Neural cell (in vitro differentiated cells): ENCODE measurements at regions not wholly inside any gene's neighbourhood (a gene's known extent, or its start where the extent isn't known, plus 50 kb on each side); places are given as distances from the start of the nearest gene placed in this dataset.

Source experiments
- H2AFZ ChIP-seq: fragments of 200-600, 300-800 bp; sonication (generic), shearing (Covaris generic); 2 replicates; pipeline ENCODE4 v1.6.0; 2014; ENCODE audit warnings: low read depth, mild to moderate bottlenecking, antibody characterized with exemption, low read length, moderate library complexity
- H3F3A ChIP-seq: fragments of 200-600 bp; shearing (Covaris generic); 2 replicates; pipeline ENCODE4 v1.6.1; 2016; ENCODE audit warnings: mild to moderate bottlenecking, moderate library complexity, mixed read lengths, antibody characterized with exemption, low read length; ENCODE audit not compliant: insufficient read depth, poor library complexity, severe bottlenecking
- H3K27ac ChIP-seq: fragments of 200-600, 300-800 bp; sonication (generic), shearing (Covaris generic); 2 replicates; pipeline ENCODE4 v1.5.1; 2014; ENCODE audit warnings: mild to moderate bottlenecking, low read length, moderate library complexity
- H3K27me3 ChIP-seq: fragments of 300-800, 200-600 bp; sonication (generic), shearing (Covaris generic); 2 replicates; pipeline ENCODE4 v1.6.0; 2014; ENCODE audit warnings: mild to moderate bottlenecking, low read depth, low read length, moderate library complexity; ENCODE audit not compliant: insufficient read depth
- H3K36me3 ChIP-seq: fragments of 300-800, 200-600 bp; sonication (generic), shearing (Covaris generic); 2 replicates; pipeline ENCODE4 v1.5.1; 2014; ENCODE audit warnings: mild to moderate bottlenecking, antibody characterized with exemption, low read length, moderate library complexity; ENCODE audit not compliant: insufficient read depth
- H3K4me2 ChIP-seq: fragments of 300-800, 200-600 bp; sonication (generic), shearing (Covaris generic); 2 replicates; pipeline ENCODE4 v1.6.0; 2014; ENCODE audit warnings: mild to moderate bottlenecking, low read length
- H3K4me3 ChIP-seq: fragments of 300-800, 200-600 bp; sonication (generic), shearing (Covaris generic); 2 replicates; pipeline ENCODE4 v1.5.1; 2014; ENCODE audit warnings: mild to moderate bottlenecking, low read length, moderate library complexity
- H3K79me2 ChIP-seq: fragments of 200-600 bp; shearing (Covaris generic); replicated peaks from 2 replicates; pipeline ENCODE4 v1.6.0; 2014; ENCODE audit warnings: mild to moderate bottlenecking, low read length, moderate library complexity; ENCODE audit not compliant: insufficient read depth
- H3K9ac ChIP-seq: fragments of 300-800, 200-600 bp; sonication (generic), shearing (Covaris generic); 2 replicates; pipeline ENCODE4 v1.6.1; 2016; ENCODE audit warnings: mild to moderate bottlenecking, low read length, mixed read lengths
- H3K9me2 ChIP-seq: fragments of 200-600 bp; shearing (Covaris generic); 2 replicates; pipeline ENCODE4 v1.6.1; 2016; ENCODE audit warnings: mild to moderate bottlenecking, low read length, mixed read lengths; ENCODE audit not compliant: insufficient read depth
- H3K9me3 ChIP-seq: fragments of 200-600, 300-800 bp; sonication (generic), shearing (Covaris generic); 2 replicates; pipeline ENCODE4 v1.6.1; 2016; ENCODE audit warnings: mild to moderate bottlenecking, mixed run types, low read length, moderate library complexity, mixed read lengths
- H4K20me1 ChIP-seq: fragments of 200-600 bp; shearing (Covaris generic); 2 replicates; pipeline ENCODE4 v1.6.1; 2016; ENCODE audit warnings: mild to moderate bottlenecking, mixed run types; ENCODE audit not compliant: insufficient read depth
- CTCF ChIP-seq: fragments of 450-650 bp; IDR thresholded peaks from 2 replicates; pipeline ENCODE4 v1.5.1; 2014; ENCODE audit warnings: antibody characterized with exemption, mild to moderate bottlenecking, moderate library complexity; ENCODE audit not compliant: poor library complexity, severe bottlenecking
- EP300 ChIP-seq: fragments of 450-650 bp; conservative IDR thresholded peaks from 2 replicates; pipeline ENCODE4 v1.6.1; 2014; ENCODE audit warnings: antibody characterized with exemption, mild to moderate bottlenecking, moderate library complexity; ENCODE audit not compliant: poor library complexity, severe bottlenecking
- EZH2 ChIP-seq: fragments of 200-600, 300-800 bp; shearing (Covaris generic), sonication (generic); IDR thresholded peaks from 2 replicates; pipeline ENCODE4 v1.6.1; 2014; ENCODE audit warnings: antibody characterized with exemption, low read length, borderline replicate concordance, mild to moderate bottlenecking; ENCODE audit not compliant: insufficient read depth, poor library complexity, severe bottlenecking
- MXI1 ChIP-seq: fragments of 450-650 bp; conservative IDR thresholded peaks from 2 replicates; pipeline ENCODE4 v1.6.1; 2014; ENCODE audit warnings: antibody characterized with exemption, mild to moderate bottlenecking; ENCODE audit not compliant: poor library complexity, severe bottlenecking
- POLR2AphosphoS5 ChIP-seq: IDR thresholded peaks from 2 replicates; pipeline ENCODE4 v1.6.1; 2012
- RAD21 ChIP-seq: fragments of 450-650 bp; conservative IDR thresholded peaks from 2 replicates; pipeline ENCODE4 v1.6.1; 2014; ENCODE audit warnings: antibody characterized with exemption, mild to moderate bottlenecking, moderate library complexity
- REST ChIP-seq: IDR thresholded peaks from 2 replicates; pipeline ENCODE4 v1.6.1; 2012; ENCODE audit warnings: borderline replicate concordance
- SMC3 ChIP-seq: fragments of 450-650 bp; conservative IDR thresholded peaks from 2 replicates; pipeline ENCODE4 v1.6.1; 2014; ENCODE audit warnings: antibody characterized with exemption, mild to moderate bottlenecking, moderate library complexity; ENCODE audit not compliant: poor library complexity
- TAF1 ChIP-seq: IDR thresholded peaks from 2 replicates; pipeline ENCODE4 v1.6.1; 2012; ENCODE audit warnings: low read depth

DNA sequence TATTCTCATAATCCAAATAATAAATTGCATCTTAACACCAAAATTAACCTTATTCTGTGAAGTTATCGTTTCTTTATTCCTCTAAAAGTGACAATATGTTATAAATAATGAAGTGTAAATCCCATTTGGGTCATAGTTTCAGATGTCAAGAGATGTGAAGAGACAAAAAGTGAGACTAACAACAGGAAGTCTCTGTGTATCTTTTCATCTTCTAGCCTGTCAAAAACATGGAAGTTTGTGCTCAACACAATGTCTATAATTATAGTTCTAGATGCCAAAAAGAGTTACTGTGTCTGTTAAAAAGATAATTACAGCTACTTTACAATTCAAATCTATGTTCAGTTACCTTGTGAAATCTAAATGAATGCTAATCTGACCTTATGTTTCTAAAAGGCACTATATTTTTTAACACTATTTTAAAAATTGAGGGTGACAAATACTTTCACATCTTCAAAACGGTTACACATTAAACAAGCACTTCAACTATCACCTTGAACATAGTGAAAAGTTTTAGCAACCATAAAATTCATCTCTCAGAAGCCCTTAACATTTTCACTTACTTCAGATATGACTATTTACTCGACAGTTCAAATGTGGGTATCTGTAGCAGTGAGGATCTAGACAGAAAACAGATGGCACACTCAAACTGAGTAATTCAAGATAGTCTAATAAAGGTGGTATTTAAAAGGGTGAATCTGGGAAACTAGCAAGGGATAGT lies 509.8 kb downstream of the ARAP2 start:
- TF ChIP-seq TAF1 (no peak), CTCF (no peak), EZH2 (no peak), EP300 (no peak), REST (no peak), POLR2AphosphoS5 (no peak), MXI1 (no peak), SMC3 (no peak), RAD21 (no peak)
- Histone ChIP-seq H3K9me2 (no peaks in the 10 kb centered on the region), H2AFZ (no peak overlapping the region), H3K9ac (no peak overlapping the region), H3K4me2 (no peak overlapping the region), H3K36me3 (no peaks in the 10 kb centered on the region), H4K20me1 (no peaks in the 10 kb centered on the region), H3K27ac (no peak overlapping the region), H3K4me3 (no peak overlapping the region), H3K79me2 (no peaks in the 10 kb centered on the region), H3K9me3 (no peaks in the 10 kb centered on the region), H3F3A (no peaks in the 10 kb centered on the region), H3K27me3 (no peaks in the 10 kb centered on the region)

- no peak overlapping the region for H3K4me3 ChIP-seq
- no peaks in the 10 kb centered on the region for H3K79me2 ChIP-seq
- no peaks in the 10 kb centered on the region for H3K9me3 ChIP-seq
- H3K9ac ChIP-seq = no peak overlapping the region
- H3K4me2 ChIP-seq = no peak overlapping the region
- no peak for TF ChIP-seq CTCF
- TF ChIP-seq SMC3 = no peak
- TF ChIP-seq RAD21 = no peak
- TF ChIP-seq MXI1 = no peak
- TF ChIP-seq REST = no peak
- no peak for TF ChIP-seq POLR2AphosphoS5
- no peak for TF ChIP-seq EZH2
- TF ChIP-seq EP300 = no peak
- TF ChIP-seq TAF1 = no peak
- H3K36me3 ChIP-seq = no peaks in the 10 kb centered on the region
- no peaks in the 10 kb centered on the region for H3F3A ChIP-seq
- no peaks in the 10 kb centered on the region for H4K20me1 ChIP-seq
- H3K27ac ChIP-seq = no peak overlapping the region
- H2AFZ ChIP-seq = no peak overlapping the region
- no peaks in the 10 kb centered on the region for H3K9me2 ChIP-seq
- H3K27me3 ChIP-seq = no peaks in the 10 kb centered on the region
Observed at GRCh38 chr4:35739308-35739707, 505.0 kb downstream of the ARAP2 start.
